ENCODE measurements at regions not wholly inside any gene's neighbourhood (a gene's known extent, or its start where the extent isn't known, plus 50 kb on each side); places are given as distances from the start of the nearest gene placed in this dataset.

GRCh38 chr2:34102339-34102738 is 503.2 kb upstream of the FAM98A start:
- DNase-seq (ENCODE audit: low spot score), result no peak

DNA sequence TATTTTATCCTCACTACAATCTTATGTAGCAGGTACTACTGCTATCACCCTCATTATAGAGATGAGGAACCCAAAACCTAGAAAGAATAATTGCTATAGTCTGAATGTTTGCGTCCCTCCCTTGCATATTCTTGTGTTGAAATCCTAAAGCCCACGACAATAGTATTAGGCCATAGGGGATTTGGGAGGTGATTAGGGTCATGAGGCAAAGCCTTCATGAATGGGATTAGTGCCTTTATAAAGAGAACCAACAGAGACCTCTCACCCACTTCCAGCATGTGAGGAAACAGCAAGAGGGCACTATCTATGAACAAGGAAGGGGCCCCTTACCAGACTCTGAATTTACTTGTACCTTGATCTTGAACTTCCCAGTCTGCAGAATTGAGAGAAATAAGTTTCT is 500.3 kb upstream of the FAM98A start:
- peak; percentile 46 for DNase-seq (ENCODE audit: low spot score)

DNA sequence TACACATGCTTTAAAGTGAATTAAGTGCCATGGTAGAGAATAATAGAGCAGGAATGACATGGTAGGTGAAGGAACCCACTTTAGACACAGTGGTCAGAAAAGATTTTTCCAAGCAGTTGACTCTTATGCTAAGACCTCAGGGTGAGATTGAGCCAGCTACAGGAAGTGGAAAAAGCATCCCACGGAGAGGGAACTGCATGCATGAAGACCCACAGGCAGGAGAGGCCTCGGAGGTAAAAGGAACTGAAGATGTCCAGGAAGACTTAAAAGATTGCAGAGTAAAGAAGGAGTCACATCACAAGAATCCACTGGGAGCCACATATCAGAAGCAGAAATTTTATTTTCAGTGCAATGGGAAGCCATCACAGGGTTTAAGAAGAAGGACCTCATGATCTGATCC is 499.2 kb upstream of the FAM98A start:
- DNase-seq (ENCODE audit: low spot score), result no peak

DNA sequence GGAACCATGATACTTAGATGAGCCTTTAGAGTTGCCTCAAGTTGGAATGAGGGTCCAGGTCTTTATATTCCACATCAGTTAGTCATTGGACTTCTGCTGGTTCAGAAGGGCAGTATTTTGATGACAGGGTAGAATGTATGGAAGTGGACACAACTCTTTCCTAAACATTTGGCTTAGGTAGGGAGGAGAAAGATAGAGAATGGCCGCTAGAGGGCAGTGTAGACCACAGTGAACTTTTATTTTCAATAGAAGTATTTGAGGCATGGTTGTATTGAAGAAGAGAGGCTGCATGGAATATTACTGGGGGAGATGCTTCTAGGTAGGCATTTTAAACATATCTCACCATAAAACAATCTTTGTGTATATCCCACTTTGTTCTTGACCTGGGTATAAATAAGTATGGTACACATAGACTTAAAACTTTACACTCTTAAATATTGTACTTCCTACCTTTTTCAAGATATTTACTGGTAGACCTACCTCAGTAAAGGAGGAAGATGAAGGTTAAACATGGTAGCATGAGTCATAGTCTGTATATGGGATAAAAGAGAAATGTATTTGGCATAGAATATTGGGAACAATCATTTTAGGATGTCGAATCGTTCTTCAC is 497.6 kb upstream of the FAM98A start:
- DNase-seq (ENCODE audit: low spot score), result peak; percentile 52

DNA sequence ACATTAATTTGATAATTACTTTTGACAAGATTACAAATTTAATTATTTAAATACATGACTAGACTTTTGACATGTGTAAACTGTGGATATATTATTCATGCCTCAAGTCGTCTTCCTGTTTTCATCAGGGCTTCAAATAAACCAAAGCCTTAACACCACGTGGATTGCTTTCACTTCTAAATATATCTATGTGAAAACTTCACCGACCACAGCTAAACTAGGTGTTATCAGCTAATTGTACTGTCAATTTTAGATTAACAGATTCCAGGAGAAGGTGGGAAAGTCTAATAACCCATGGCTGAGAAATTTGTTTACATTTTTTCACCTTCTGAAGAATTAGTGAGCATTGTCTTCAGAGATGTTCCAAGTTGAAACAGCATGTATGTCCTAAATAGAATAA is 494.7 kb upstream of the FAM98A start:
- DNase-seq (ENCODE audit: low spot score), result no peak

GRCh38 chr2:34070196-34070595 is 471.1 kb upstream of the FAM98A start:
- DNase-seq (ENCODE audit: low spot score), result no peak

GRCh38 chr2:34069604-34070003 is 470.5 kb upstream of the FAM98A start:
- DNase-seq (ENCODE audit: low spot score), result no peak

- DNase-seq (ENCODE audit: low spot score), result no peak
Measured at GRCh38 chr2:34050413-34050812, 451.3 kb upstream of the FAM98A start.

GRCh38 chr2:34045101-34045655 is 446.1 kb upstream of the FAM98A start:
- DNase-seq (ENCODE audit: low spot score), result no peak

GRCh38 chr2:34037886-34038285 is 438.8 kb upstream of the FAM98A start:
- no peak for DNase-seq (ENCODE audit: low spot score)

- no peak for DNase-seq (ENCODE audit: low spot score)
Measured at GRCh38 chr2:34037157-34037556, 438.1 kb upstream of the FAM98A start.

DNA sequence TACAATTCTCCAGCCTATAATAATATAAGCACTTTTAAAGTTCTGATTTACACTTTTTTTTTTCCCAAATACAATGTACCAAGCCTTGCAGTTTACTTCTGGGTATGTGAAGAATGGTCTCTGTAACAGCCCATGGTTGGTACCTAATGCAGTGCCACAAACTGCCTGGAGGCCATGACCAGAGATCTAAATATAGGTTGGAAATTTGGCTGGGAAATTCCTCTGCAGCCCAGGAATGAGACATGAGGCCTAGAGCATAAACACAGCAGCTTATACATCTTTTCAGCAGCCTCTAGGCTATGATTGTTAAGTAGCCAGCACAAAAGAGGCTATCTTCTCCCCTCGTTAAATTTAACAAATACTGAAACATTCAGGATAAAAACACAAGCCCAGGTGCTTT is 432.0 kb upstream of the FAM98A start:
- no peak for DNase-seq (ENCODE audit: low spot score)

- DNase-seq (ENCODE audit: low spot score), result no peak
Measured at GRCh38 chr2:34030273-34030672, 431.2 kb upstream of the FAM98A start.

DNA sequence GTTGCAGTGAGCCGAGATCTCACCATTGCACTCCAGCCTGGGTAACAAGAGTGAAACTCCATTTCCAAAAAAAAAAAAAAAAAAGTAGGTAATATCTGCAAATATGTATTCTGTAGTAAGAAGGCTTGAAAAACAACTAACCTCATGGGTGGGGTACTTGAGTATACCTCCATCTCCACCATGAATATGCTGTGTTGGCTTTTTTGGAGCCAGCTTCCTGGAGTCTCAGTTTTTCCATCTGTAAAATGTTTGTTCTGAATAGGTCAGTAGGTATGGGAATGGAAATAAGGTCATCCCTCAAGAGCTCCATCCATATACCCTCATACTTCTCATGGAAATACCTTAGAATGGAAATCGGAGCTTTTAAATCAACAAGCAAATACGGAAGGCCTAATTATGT is 430.0 kb upstream of the FAM98A start:
- DNase-seq (ENCODE audit: low spot score), result no peak

DNA sequence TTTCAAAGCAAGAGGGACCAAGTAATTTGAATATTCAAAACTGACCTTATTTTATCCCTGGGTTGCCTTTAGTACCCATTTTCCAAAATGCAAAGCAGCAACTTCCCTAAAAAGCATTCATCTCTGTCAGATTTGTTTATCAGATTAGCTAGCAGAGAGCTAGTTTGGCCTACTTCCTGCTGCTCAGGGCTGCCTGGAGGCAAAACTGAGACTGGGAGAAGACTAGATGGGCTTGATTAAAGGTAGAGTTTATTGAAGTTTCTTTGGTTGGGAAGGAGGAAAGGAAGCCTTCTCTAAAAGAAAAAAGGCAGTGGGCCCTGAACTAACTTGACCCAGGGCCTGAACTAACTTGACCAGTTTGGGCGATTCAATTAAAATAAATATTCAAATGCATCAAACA is 426.1 kb upstream of the FAM98A start:
- DNase-seq (ENCODE audit: low spot score), result no peak

DNA sequence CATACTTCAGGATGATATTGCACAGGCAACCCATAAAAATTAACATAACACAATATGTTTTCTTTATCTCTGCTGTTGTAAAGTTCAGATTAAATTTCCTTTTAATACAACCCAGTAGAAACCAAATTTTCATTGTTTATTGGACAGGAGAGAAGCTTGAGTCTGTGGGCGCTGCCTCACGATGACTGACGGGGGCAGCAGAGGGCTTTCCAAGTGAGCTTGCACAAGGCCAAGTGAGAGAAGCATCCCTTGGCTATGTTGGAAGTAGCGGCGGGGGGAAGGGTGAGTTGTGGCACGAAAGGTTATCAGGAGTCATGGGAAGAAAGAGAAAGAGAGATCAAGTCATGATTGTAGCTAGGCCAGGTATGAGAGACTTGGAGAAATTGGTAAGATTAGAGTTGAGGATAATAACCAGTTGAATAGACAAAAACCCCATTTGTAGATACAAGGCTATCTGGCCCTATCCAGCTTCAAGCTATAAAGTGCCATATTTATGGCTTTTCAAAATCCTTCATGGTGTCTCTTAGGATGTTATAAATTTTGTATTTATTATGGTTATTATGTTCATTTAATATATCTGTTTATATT is 413.7 kb upstream of the FAM98A start:
- peak; percentile 78 for DNase-seq (ENCODE audit: low spot score)

GRCh38 chr2:34011684-34012083 is 412.6 kb upstream of the FAM98A start:
- DNase-seq (ENCODE audit: low spot score), result no peak

GRCh38 chr2:34005901-34006300 is 406.8 kb upstream of the FAM98A start:
- peak; percentile 43 for DNase-seq (ENCODE audit: low spot score)

GRCh38 chr2:34004936-34005335 is 405.8 kb upstream of the FAM98A start:
- peak; percentile 46 for DNase-seq (ENCODE audit: low spot score)

- no peak for DNase-seq (ENCODE audit: low spot score)
Measured at GRCh38 chr2:34003795-34004194, 404.7 kb upstream of the FAM98A start.

DNA sequence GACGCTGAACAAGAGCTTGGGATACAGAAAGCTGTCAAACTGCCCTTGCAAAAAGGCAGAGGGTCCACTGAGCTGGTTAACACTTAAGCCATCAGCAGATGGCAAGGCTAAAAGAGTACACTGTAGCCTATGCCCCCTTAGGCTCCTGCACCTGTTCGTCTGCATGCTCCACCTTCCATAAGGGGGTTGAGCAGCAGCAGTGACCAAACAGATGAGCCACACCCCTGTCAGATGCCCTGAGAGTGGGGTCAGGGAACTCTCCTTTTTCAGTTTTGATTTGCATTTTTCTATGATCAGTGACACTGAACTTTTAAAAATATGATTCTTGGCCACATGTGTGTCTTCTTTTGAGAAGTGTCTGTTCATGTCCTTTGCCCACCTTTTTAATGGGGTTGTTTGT is 402.5 kb upstream of the FAM98A start:
- DNase-seq (ENCODE audit: low spot score), result no peak

GRCh38 chr2:33984131-33984530 is 385.0 kb upstream of the FAM98A start:
- DNase-seq (ENCODE audit: low spot score), result no peak

GRCh38 chr2:33978471-33978870 is 379.4 kb upstream of the FAM98A start:
- no peak for DNase-seq (ENCODE audit: low spot score)

- DNase-seq (ENCODE audit: low spot score), result no peak
Measured at GRCh38 chr2:33975498-33975897, 376.4 kb upstream of the FAM98A start.

Measured in ecto neural progenitor cell (in vitro differentiated cells).